GM12875 (cell line): ENCODE measurements at regions not wholly inside any gene's neighbourhood (a gene's known extent, or its start where the extent isn't known, plus 50 kb on each side); places are given as distances from the start of the nearest gene placed in this dataset.

ENCODE experiments used
- H3K4me3 ChIP-seq: one replicate; pipeline ENCODE4 v1.5.1; 2011; ENCODE audit warnings: low read depth, low read length, control low read depth
- TF ChIP-seq, protein P1 (sequence below): IDR thresholded peaks from 2 replicates; pipeline ENCODE4 v1.5.1; 2011; ENCODE audit warnings: low read depth, mild to moderate bottlenecking, control low read depth, inconsistent platforms, low read length, moderate library complexity, borderline replicate concordance; ENCODE audit not compliant: insufficient read depth

DNA sequence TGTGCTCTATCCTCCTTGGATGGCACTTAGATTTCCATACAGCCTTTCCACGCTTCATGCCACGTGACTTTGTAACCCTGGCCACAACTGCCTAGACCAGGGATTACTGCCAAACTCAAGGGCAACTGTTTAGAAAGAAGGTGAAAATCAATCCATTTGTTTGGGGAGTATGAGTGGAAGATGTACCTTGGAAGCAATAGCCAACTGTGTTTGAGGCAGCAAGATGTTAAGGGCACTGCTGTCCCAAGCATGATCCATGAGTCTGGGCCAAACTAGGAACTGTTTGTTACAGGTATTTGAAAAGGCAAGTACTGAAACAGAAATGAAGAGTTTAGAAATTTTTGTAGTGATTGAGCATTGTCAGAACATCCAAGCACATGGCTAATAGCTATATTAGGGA is 138.9 kb downstream of the CDC42EP3 start:
- H3K4me3 ChIP-seq = no peak overlapping the region
- TF ChIP-seq, protein P1, sequence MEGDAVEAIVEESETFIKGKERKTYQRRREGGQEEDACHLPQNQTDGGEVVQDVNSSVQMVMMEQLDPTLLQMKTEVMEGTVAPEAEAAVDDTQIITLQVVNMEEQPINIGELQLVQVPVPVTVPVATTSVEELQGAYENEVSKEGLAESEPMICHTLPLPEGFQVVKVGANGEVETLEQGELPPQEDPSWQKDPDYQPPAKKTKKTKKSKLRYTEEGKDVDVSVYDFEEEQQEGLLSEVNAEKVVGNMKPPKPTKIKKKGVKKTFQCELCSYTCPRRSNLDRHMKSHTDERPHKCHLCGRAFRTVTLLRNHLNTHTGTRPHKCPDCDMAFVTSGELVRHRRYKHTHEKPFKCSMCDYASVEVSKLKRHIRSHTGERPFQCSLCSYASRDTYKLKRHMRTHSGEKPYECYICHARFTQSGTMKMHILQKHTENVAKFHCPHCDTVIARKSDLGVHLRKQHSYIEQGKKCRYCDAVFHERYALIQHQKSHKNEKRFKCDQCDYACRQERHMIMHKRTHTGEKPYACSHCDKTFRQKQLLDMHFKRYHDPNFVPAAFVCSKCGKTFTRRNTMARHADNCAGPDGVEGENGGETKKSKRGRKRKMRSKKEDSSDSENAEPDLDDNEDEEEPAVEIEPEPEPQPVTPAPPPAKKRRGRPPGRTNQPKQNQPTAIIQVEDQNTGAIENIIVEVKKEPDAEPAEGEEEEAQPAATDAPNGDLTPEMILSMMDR = no peak

DNA sequence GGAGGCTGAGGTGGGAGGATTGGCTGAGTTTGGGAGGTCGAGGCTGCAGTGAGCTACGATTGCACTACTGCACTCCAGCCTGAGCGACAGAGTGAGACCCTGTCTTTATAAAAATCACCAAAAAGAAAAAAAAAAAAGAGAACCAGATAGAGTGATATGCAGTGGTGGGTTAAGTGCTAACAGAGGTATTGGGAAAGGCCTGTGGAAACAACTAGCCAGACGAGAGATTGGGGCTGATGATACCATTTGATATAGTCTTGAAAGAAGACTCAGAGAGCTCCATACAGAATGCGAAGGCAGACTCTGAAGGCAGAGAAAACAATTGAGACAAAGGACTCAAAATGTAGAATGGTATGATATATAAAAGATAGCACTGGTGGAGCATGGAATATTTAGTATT is 134.1 kb downstream of the CDC42EP3 start:
- TF ChIP-seq, protein P1 = no peak
- no peak overlapping the region for H3K4me3 ChIP-seq

DNA sequence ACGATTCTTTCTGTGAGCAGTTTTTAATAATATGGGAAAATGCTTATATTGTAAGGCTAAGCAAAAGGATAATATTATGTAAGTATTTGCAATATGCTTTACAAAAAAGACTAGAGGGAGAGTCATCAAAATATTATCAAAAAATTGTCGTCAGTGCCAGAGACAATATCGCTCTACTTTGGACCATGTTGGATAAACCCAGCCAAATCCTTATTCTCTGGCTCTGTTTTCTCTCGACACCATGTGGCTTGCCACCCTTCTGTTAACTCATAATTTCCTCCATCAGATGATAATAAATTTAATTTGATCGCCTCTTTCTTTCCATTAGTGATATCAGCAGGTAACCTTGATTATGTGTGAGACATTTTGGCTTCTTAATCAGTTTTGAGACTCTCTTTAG is 129.9 kb downstream of the CDC42EP3 start:
- no peak overlapping the region for H3K4me3 ChIP-seq
- TF ChIP-seq, protein P1 = no peak

DNA sequence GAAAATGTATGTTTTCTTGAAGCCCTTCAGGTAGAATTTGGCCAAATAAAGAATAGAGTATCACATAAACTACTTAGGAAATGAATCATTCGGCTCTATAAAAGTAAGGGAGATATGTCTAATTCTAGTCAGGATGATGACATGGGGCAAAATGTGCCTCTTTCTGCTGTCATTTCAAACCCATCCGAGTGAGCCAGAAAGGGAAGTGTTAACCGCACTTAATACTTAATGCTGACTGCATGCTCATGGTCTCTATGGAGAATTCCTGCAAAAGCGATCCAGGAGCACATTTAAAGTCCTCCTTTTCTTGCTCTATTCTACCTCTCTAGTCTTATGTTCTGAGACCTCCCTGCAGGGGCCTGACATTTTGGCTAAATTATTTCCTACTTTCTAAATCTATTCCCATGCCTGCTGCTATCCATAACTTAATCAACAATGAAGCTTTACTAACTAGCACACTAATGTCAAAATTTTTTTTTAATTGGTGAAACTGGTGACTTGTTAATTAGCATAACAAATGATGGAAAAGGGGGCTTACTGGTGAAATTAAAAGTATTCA is 127.4 kb downstream of the CDC42EP3 start:
- no peak overlapping the region for H3K4me3 ChIP-seq
- TF ChIP-seq, protein P1 = no peak

DNA sequence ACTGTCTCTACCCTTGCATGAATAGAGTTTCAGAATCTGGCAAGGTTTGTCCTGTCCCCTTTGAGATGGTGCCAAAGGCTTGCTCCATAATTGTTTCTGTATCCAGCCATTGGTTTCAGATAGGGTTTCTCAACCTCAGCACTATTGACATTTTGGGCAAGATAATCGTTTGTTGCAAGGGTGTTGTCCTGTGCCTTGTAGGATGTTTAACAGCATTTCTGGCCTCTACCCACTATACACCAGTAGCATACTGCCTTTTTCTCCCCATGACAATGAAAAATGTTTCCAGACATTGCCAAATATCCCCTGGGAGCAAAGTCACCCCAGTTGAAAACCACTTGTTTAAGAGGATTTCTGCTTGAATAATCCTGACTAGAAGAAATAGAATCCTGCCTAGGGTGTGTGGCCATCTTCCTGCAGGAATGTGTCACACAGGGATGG is 126.8 kb downstream of the CDC42EP3 start:
- TF ChIP-seq, protein P1 = no peak
- no peak overlapping the region for H3K4me3 ChIP-seq

DNA sequence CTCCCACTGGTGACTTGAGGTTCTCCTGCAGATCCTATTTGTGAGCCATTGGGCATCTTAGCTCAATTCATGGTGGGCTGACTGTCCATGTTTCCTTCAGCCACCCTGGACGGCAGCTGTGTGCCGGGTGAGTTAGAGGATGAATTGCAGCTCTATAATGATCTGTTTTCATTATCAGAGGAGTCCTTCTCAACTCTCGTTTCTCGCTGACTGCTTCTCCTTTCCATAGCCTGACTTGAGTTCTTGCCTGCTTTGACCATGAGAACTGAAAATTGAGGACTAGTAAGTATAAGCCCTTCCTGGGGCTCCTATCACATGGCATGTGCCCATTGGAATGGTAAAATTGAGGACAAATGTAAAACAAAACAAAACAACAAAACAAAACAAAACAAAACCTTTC is 121.8 kb downstream of the CDC42EP3 start:
- no peak overlapping the region for H3K4me3 ChIP-seq
- TF ChIP-seq, protein P1 = no peak

DNA sequence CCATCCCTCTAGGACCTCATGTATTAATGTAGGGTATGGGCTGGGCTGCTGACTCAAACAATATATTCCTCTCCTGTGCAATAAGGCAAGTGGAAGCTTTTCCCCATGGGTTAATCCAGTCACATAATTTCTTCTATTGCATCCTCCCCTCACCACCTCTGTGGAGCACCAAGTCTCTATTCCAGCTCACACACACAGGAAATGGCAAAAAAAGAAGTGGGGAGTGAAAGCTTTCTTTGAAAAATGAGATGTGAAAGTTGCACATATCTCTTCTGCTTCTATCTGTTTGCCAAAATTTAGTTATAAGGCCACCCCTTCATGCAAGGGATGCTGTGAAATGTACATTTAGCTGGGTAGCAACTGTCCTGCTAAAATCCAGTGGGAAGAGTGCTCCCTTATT is 121.3 kb downstream of the CDC42EP3 start:
- TF ChIP-seq, protein P1 = no peak
- H3K4me3 ChIP-seq = no peak overlapping the region
